SK-N-SH (cell line): ENCODE measurements at regions not wholly inside any gene's neighbourhood (a gene's known extent, or its start where the extent isn't known, plus 50 kb on each side); places are given as distances from the start of the nearest gene placed in this dataset.

Source experiments
- CTCF ChIA-PET: fragments of 300-600, 350-600 bp; formaldehyde crosslinking; extraction: SDS; loops from one replicate; lab custom pipeline; 2021; lab: Yijun Ruan, JAX
- POLR2A ChIA-PET: fragments of 350-600 bp; sonication (Branson Sonifier 250); formaldehyde crosslinking; extraction: SDS; loops from one replicate; lab custom pipeline; 2020; ENCODE audit warnings: antibody characterized with exemption, inconsistent platforms; lab: Yijun Ruan, JAX
- DNase-seq: peaks from one replicate; pipeline ENCODE4 v3.0.0; 2012
- H2AFZ ChIP-seq: fragments of 200-600 bp; sonication (generic); 2 replicates; pipeline ENCODE4 v1.8.1; 2016; ENCODE audit warnings: antibody characterized with exemption, mild to moderate bottlenecking, low read depth
- H3F3A ChIP-seq: fragments of 200-600 bp; sonication (generic); replicated peaks from 2 replicates; pipeline ENCODE3; 2016; ENCODE audit warnings: antibody characterized with exemption, mild to moderate bottlenecking; ENCODE audit not compliant: insufficient read depth
- H3K27ac ChIP-seq, 2 experiments: fragments of 200-500 bp in 1 of 2; fragments of 200-600 bp in 1 of 2; sonication (Bioruptor generic) in 1 of 2; sonication (generic), shearing (Covaris generic) in 1 of 2; 2 replicates each; pipeline versions ENCODE4 v1.5.1 to v1.6.1; 2014 to 2016; ENCODE audit warnings: low read depth in 2 of 2, inconsistent platforms in 1 of 2, low read length in 1 of 2, mild to moderate bottlenecking in 1 of 2, mixed read lengths in 1 of 2
- H3K27me3 ChIP-seq: fragments of 200-600 bp; sonication (generic), shearing (Covaris generic); 2 replicates; pipeline ENCODE4 v1.6.1; 2016; ENCODE audit warnings: mixed run types; ENCODE audit not compliant: insufficient read depth
- H3K36me3 ChIP-seq, 2 experiments: fragments of 200-500 bp in 1 of 2; fragments of 200-600 bp in 1 of 2; sonication (Bioruptor generic) in 1 of 2; sonication (generic) in 1 of 2; replicated peaks in 1 of 2; 2 replicates each; pipeline versions ENCODE3 to v1.5.1; 2014 to 2016; ENCODE audit warnings: low read length in 1 of 2, mild to moderate bottlenecking in 1 of 2; ENCODE audit not compliant: insufficient read depth in 2 of 2, control insufficient read depth in 1 of 2
- H3K4me1 ChIP-seq, 2 experiments: fragments of 200-500 bp in 1 of 2; fragments of 200-600 bp in 1 of 2; sonication (Bioruptor generic) in 1 of 2; sonication (generic), shearing (Covaris generic) in 1 of 2; 2 replicates each; pipeline versions ENCODE4 v1.5.1 to v1.6.1; 2014 to 2016; ENCODE audit warnings: low read depth in 1 of 2, low read length in 1 of 2, mixed run types in 1 of 2; ENCODE audit not compliant: insufficient read depth in 2 of 2, control insufficient read depth in 1 of 2
- H3K4me2 ChIP-seq: fragments of 200-600 bp; sonication (generic), shearing (Covaris generic); 2 replicates; pipeline ENCODE4 v1.6.1; 2017; ENCODE audit warnings: mixed run types
- H3K4me3 ChIP-seq, 2 experiments: fragments of 200-500 bp in 1 of 2; fragments of 200-600 bp in 1 of 2; sonication (Bioruptor generic) in 1 of 2; sonication (generic), shearing (Covaris generic) in 1 of 2; 2 replicates each; pipeline versions ENCODE4 v1.5.1 to v1.8.1; 2014 to 2016; ENCODE audit warnings: low read depth in 2 of 2, inconsistent platforms in 1 of 2, low read length in 1 of 2, mild to moderate bottlenecking in 1 of 2, mixed read lengths in 1 of 2, moderate library complexity in 1 of 2
- H3K79me2 ChIP-seq: fragments of 200-600 bp; sonication (generic); 2 replicates; pipeline ENCODE4 v1.8.1; 2017; ENCODE audit warnings: mild to moderate bottlenecking; ENCODE audit not compliant: insufficient read depth
- H3K9ac ChIP-seq: fragments of 200-600 bp; sonication (generic); 2 replicates; pipeline ENCODE4 v1.6.1; 2017; ENCODE audit warnings: mixed run types
- H3K9me2 ChIP-seq: fragments of 200-600 bp; sonication (generic); 2 replicates; pipeline ENCODE4 v1.6.1; 2017; ENCODE audit warnings: mixed run types
- H3K9me3 ChIP-seq: fragments of 200-600 bp; sonication (generic); 2 replicates; pipeline ENCODE4 v1.6.1; 2017; ENCODE audit warnings: mixed run types, mild to moderate bottlenecking, moderate library complexity
- H4K20me1 ChIP-seq: fragments of 200-600 bp; sonication (generic); 2 replicates; pipeline ENCODE4 v1.6.1; 2017; ENCODE audit warnings: mild to moderate bottlenecking, mixed run types; ENCODE audit not compliant: insufficient read depth
- FOSL2 ChIP-seq: IDR thresholded peaks from 2 replicates; pipeline ENCODE4 v1.4.0; 2012; ENCODE audit warnings: low read depth, mild to moderate bottlenecking, moderate library complexity, borderline replicate concordance
- IRF3 ChIP-seq: fragments of 150-350 bp; IDR thresholded peaks from 2 replicates; pipeline ENCODE4 v1.6.1; 2016; ENCODE audit warnings: mild to moderate bottlenecking, low read depth, low read length
- REST ChIP-seq: IDR thresholded peaks from 2 replicates; pipeline ENCODE4 v1.6.1; 2012; ENCODE audit warnings: mild to moderate bottlenecking, low read depth, low read length, moderate library complexity
- TAF1 ChIP-seq: IDR thresholded peaks from 2 replicates; pipeline ENCODE4 v1.6.1; 2012; ENCODE audit warnings: low read depth, mild to moderate bottlenecking, low read length, moderate library complexity, borderline replicate concordance
- TEAD4 ChIP-seq: IDR thresholded peaks from 2 replicates; pipeline ENCODE4 v1.4.0; 2012; ENCODE audit warnings: mild to moderate bottlenecking, borderline replicate concordance; ENCODE audit not compliant: insufficient read depth
- USF1 ChIP-seq: IDR thresholded peaks from 2 replicates; pipeline ENCODE4 v1.4.0; 2012; ENCODE audit warnings: low read depth, borderline replicate concordance
- WGBS: methylation state at CpG from one replicate; pipeline ENCODE4 v1.1.6; 2017; ENCODE audit warnings: low lambda C conversion rate; 5-methylcytosine and 5-hydroxymethylcytosine counted together

GRCh38 chrX:148417934-148418333 is 82.5 kb upstream of the AFF2 start:
- WGBS: 2% methylated on average over 3 of the region's 3 CpGs
- no peak overlapping the region for H3K9ac ChIP-seq
- no peak overlapping the region for H3K4me2 ChIP-seq
- H3K4me3 ChIP-seq: no peak overlapping the region
- H2AFZ ChIP-seq: no peak overlapping the region
- no peaks in the 10 kb centered on the region for H3K4me1 ChIP-seq
- no peaks in the 10 kb centered on the region for H3K9me3 ChIP-seq
- TF ChIP-seq USF1 (no peak), REST (no peak), TAF1 (no peak)
- TF ChIP-seq, all 33 proteins: peak for 0
- Histone ChIP-seq H3K27me3 (no peaks in the 10 kb centered on the region), H3K79me2 (no peaks in the 10 kb centered on the region), H3K9me2 (no peaks in the 10 kb centered on the region), H3K36me3 (no peaks in the 10 kb centered on the region), H4K20me1 (no peaks in the 10 kb centered on the region), H3K27ac (no peak overlapping the region), H3F3A (no peaks in the 10 kb centered on the region)
- CTCF ChIA-PET: no interaction called here
- DNase-seq: no peak
- POLR2A ChIA-PET: no interaction called here

- TF ChIP-seq USF1: no peak
- no peak for TF ChIP-seq IRF3
- TF ChIP-seq TEAD4: no peak
- no peak for TF ChIP-seq FOSL2
- H3K27ac ChIP-seq: no peak overlapping the region
- no peaks in the 10 kb centered on the region for H4K20me1 ChIP-seq
- WGBS: 0% methylated on average over 4 of the region's 4 CpGs
- no peaks in the 10 kb centered on the region for H3F3A ChIP-seq
- H3K4me1 ChIP-seq: no peaks in the 10 kb centered on the region
- POLR2A ChIA-PET: no interaction called here
- no peaks in the 10 kb centered on the region for H3K9me2 ChIP-seq
- no peak overlapping the region for H3K4me2 ChIP-seq
- no peaks in the 10 kb centered on the region for H3K9me3 ChIP-seq
- DNase-seq: no peak
- no peaks in the 10 kb centered on the region for H3K79me2 ChIP-seq
- no peak overlapping the region for H2AFZ ChIP-seq
- no peak overlapping the region for H3K9ac ChIP-seq
- CTCF ChIA-PET: no interaction called here
- H3K36me3 ChIP-seq: no peaks in the 10 kb centered on the region
- no peaks in the 10 kb centered on the region for H3K27me3 ChIP-seq
- no peak overlapping the region for H3K4me3 ChIP-seq
Observed at GRCh38 chrX:148422526-148422925, 77.9 kb upstream of the AFF2 start.
